GM13977 (cell line): ENCODE measurements at regions not wholly inside any gene's neighbourhood (a gene's known extent, or its start where the extent isn't known, plus 50 kb on each side); places are given as distances from the start of the nearest gene placed in this dataset.

ENCODE experiments used
- DNase-seq: peaks from one replicate; pipeline ENCODE4 v3.0.0; 2012; ENCODE audit warnings: low spot score
- CTCF ChIP-seq: IDR thresholded peaks from 2 replicates; pipeline ENCODE4 v1.5.1; 2012; ENCODE audit warnings: mild to moderate bottlenecking, control low read depth; ENCODE audit not compliant: insufficient read depth; ENCODE audit errors: extremely low read depth, missing control alignments
- in situ Hi-C: fragments of 300-500 bp; cut with MboI; formaldehyde crosslinking; loops from one replicate; pipeline ENCODE4 v1.12.0; 2022; ENCODE audit warnings: low sequenced_read_pairs, low pct_unique_long_range_greater_than_20kb, mixed read lengths, inconsistent platforms; ENCODE audit not compliant: unreplicated experiment

- no peak for TF ChIP-seq CTCF
Measured at GRCh38 chr5:74321326-74321725, 319.2 kb downstream of the ENC1 start.

GRCh38 chr5:74320526-74320925 lies 320.0 kb downstream of the ENC1 start:
- no peak for DNase-seq
- in situ Hi-C loops: no loop called here
- TF ChIP-seq CTCF: no peak

More at GRCh38 chr5:74321326-74321725, 319.2 kb downstream of the ENC1 start:
- no peak for DNase-seq
- in situ Hi-C loops: no loop called here

GRCh38 chr5:74319076-74319475 lies 321.5 kb downstream of the ENC1 start:
- in situ Hi-C loops: no loop called here
- no peak for DNase-seq
- TF ChIP-seq CTCF: no peak

- TF ChIP-seq CTCF: no peak
- no peak for DNase-seq
- in situ Hi-C loops: no loop called here
Measured at GRCh38 chr5:74316064-74316603, 324.4 kb downstream of the ENC1 start.

- no peak for DNase-seq
- in situ Hi-C loops: no loop called here
- TF ChIP-seq CTCF: no peak
Measured at GRCh38 chr5:74314906-74315305, 325.6 kb downstream of the ENC1 start.

- in situ Hi-C loops: no loop called here
- TF ChIP-seq CTCF: no peak
Measured at GRCh38 chr5:74313896-74314295, 326.6 kb downstream of the ENC1 start.

GRCh38 chr5:74312746-74313145 lies 327.8 kb downstream of the ENC1 start:
- in situ Hi-C loops: no loop called here
- no peak for TF ChIP-seq CTCF
- DNase-seq: no peak

More at GRCh38 chr5:74313896-74314295, 326.6 kb downstream of the ENC1 start:
- no peak for DNase-seq
